ENCODE measurements at regions not wholly inside any gene's neighbourhood (a gene's known extent, or its start where the extent isn't known, plus 50 kb on each side); places are given as distances from the start of the nearest gene placed in this dataset.

- TF ChIP-seq TAF1 (IDR thresholded peaks at IDR 0.05; ENCODE audit: borderline replicate concordance, insufficient read depth, low read length) (no peak), POLR2AphosphoS5 (IDR thresholded peaks at IDR 0.05; ENCODE audit: low read depth, low read length) (no peak), SIN3A (IDR thresholded peaks at IDR 0.05; ENCODE audit: borderline replicate concordance, insufficient read depth, low read length) (no peak), FOXP2 (optimal IDR thresholded peaks at IDR 0.05; ENCODE audit: borderline replicate concordance, extremely low read depth, extremely low read length, insufficient read depth) (no peak), REST (IDR thresholded peaks at IDR 0.05; ENCODE audit: insufficient read depth in 1 of 2, low read depth in 2 of 2, low read length in 2 of 2) (no peak)
These were observed 183.3 kb downstream of the IRX1 start for GRCh38 chr5:3778945-3779344.

- TF ChIP-seq POLR2AphosphoS5 (IDR thresholded peaks at IDR 0.05; ENCODE audit: low read depth, low read length): no peak
- TF ChIP-seq TAF1 (IDR thresholded peaks at IDR 0.05; ENCODE audit: borderline replicate concordance, insufficient read depth, low read length): no peak
- no peak for TF ChIP-seq SIN3A (IDR thresholded peaks at IDR 0.05; ENCODE audit: borderline replicate concordance, insufficient read depth, low read length)
- TF ChIP-seq FOXP2 (optimal IDR thresholded peaks at IDR 0.05; ENCODE audit: borderline replicate concordance, extremely low read depth, extremely low read length, insufficient read depth): no peak
- TF ChIP-seq REST (IDR thresholded peaks at IDR 0.05; ENCODE audit: insufficient read depth in 1 of 2, low read depth in 2 of 2, low read length in 2 of 2): no peak
These were observed 184.6 kb downstream of the IRX1 start for GRCh38 chr5:3780278-3780677.

- TF ChIP-seq POLR2AphosphoS5 (IDR thresholded peaks at IDR 0.05; ENCODE audit: low read depth, low read length) (no peak), SIN3A (IDR thresholded peaks at IDR 0.05; ENCODE audit: borderline replicate concordance, insufficient read depth, low read length) (no peak), TAF1 (IDR thresholded peaks at IDR 0.05; ENCODE audit: borderline replicate concordance, insufficient read depth, low read length) (no peak), FOXP2 (optimal IDR thresholded peaks at IDR 0.05; ENCODE audit: borderline replicate concordance, extremely low read depth, extremely low read length, insufficient read depth) (no peak), REST (IDR thresholded peaks at IDR 0.05; ENCODE audit: insufficient read depth in 1 of 2, low read depth in 2 of 2, low read length in 2 of 2) (no peak)
These were observed 185.3 kb downstream of the IRX1 start for GRCh38 chr5:3780907-3781306.

GRCh38 chr5:3784854-3785253 is 189.2 kb downstream of the IRX1 start:
- TF ChIP-seq FOXP2 (optimal IDR thresholded peaks at IDR 0.05; ENCODE audit: borderline replicate concordance, extremely low read depth, extremely low read length, insufficient read depth) (no peak), REST (IDR thresholded peaks at IDR 0.05; ENCODE audit: insufficient read depth in 1 of 2, low read depth in 2 of 2, low read length in 2 of 2) (no peak), SIN3A (IDR thresholded peaks at IDR 0.05; ENCODE audit: borderline replicate concordance, insufficient read depth, low read length) (no peak), TAF1 (IDR thresholded peaks at IDR 0.05; ENCODE audit: borderline replicate concordance, insufficient read depth, low read length) (no peak), POLR2AphosphoS5 (IDR thresholded peaks at IDR 0.05; ENCODE audit: low read depth, low read length) (no peak)

- TF ChIP-seq TAF1 (IDR thresholded peaks at IDR 0.05; ENCODE audit: borderline replicate concordance, insufficient read depth, low read length): no peak
These were observed 190.5 kb downstream of the IRX1 start for GRCh38 chr5:3786165-3786564.

Measured in PFSK-1 (cell line).